GM23338 (cell line): ENCODE measurements at regions not wholly inside any gene's neighbourhood (a gene's known extent, or its start where the extent isn't known, plus 50 kb on each side); places are given as distances from the start of the nearest gene placed in this dataset.

ENCODE experiments used
- ATAC-seq: fragments of 200-7000 bp; cut with Tn5 transposase; 3 replicates; pipeline ENCODE4 v1.9.1; 2020
- DNase-seq: peaks from one replicate; pipeline ENCODE4 v3.0.0-alpha.2; 2015; ENCODE audit warnings: low spot score
- H2AFZ ChIP-seq: fragments of 200-600 bp; sonication (generic); 2 replicates; pipeline ENCODE4 v1.8.0; 2016; ENCODE audit warnings: antibody characterized with exemption, mild to moderate bottlenecking, moderate library complexity
- H3F3A ChIP-seq: fragments of 200-600 bp; sonication (generic); replicated peaks from 2 replicates; pipeline ENCODE4 v1.8.0; 2017; ENCODE audit warnings: antibody characterized with exemption, mixed run types, low read depth
- H3K27ac ChIP-seq: fragments of 200-600 bp; sonication (generic); 2 replicates; pipeline ENCODE4 v1.6.1; 2016; ENCODE audit warnings: low read depth
- H3K27me3 ChIP-seq: fragments of 200-600 bp; sonication (generic); 2 replicates; pipeline ENCODE4 v1.8.0; 2016; ENCODE audit warnings: mild to moderate bottlenecking, mixed run types, moderate library complexity; ENCODE audit not compliant: insufficient read depth
- H3K36me3 ChIP-seq: fragments of 200-600 bp; sonication (generic); 2 replicates; pipeline ENCODE4 v1.8.0; 2016; ENCODE audit warnings: mild to moderate bottlenecking; ENCODE audit not compliant: insufficient read depth
- H3K4me1 ChIP-seq: fragments of 200-600 bp; sonication (generic); 2 replicates; pipeline ENCODE4 v1.8.0; 2016; ENCODE audit warnings: mild to moderate bottlenecking, moderate library complexity; ENCODE audit not compliant: insufficient read depth
- H3K4me2 ChIP-seq: fragments of 200-600 bp; sonication (generic); 2 replicates; pipeline ENCODE4 v1.7.1; 2017; ENCODE audit warnings: mixed run types
- H3K4me3 ChIP-seq: fragments of 200-600 bp; sonication (generic); 2 replicates; pipeline ENCODE4 v1.6.1; 2016; ENCODE audit warnings: mixed run types
- H3K79me2 ChIP-seq: fragments of 200-600 bp; sonication (generic); replicated peaks from 2 replicates; pipeline ENCODE4 v1.8.0; 2017; ENCODE audit warnings: mild to moderate bottlenecking; ENCODE audit not compliant: insufficient read depth
- H3K9me2 ChIP-seq: fragments of 200-600 bp; sonication (generic); 2 replicates; pipeline ENCODE4 v1.8.0; 2017; ENCODE audit not compliant: insufficient read depth
- H4K20me1 ChIP-seq: fragments of 200-600 bp; sonication (generic); replicated peaks from 2 replicates; pipeline ENCODE4 v1.8.0; 2017; ENCODE audit warnings: mild to moderate bottlenecking; ENCODE audit not compliant: insufficient read depth
- H3K27ac Mint-ChIP-seq: 2 replicates; pipeline ENCODE4 v1.8.0; 2020; ENCODE audit warnings: inconsistent platforms, mild to moderate bottlenecking, moderate library complexity, mixed read lengths
- H3K27me3 Mint-ChIP-seq: 3 replicates; pipeline ENCODE4 v1.8.0; 2022; ENCODE audit warnings: low read depth, mild to moderate bottlenecking, moderate library complexity, mixed read lengths, inconsistent platforms; ENCODE audit not compliant: insufficient read depth, poor library complexity
- H3K36me3 Mint-ChIP-seq: 3 replicates; pipeline ENCODE4 v1.8.0; 2021; ENCODE audit warnings: low read depth, mild to moderate bottlenecking, inconsistent platforms, moderate library complexity, mixed read lengths
- H3K4me1 Mint-ChIP-seq: 3 replicates; pipeline ENCODE4 v1.8.0; 2020; ENCODE audit warnings: mild to moderate bottlenecking, inconsistent platforms, mixed read lengths
- H3K4me3 Mint-ChIP-seq: 3 replicates; pipeline ENCODE4 v1.8.0; 2021; ENCODE audit warnings: moderate library complexity, mild to moderate bottlenecking, inconsistent platforms, mixed read lengths
- H3K9me3 Mint-ChIP-seq: 3 replicates; pipeline ENCODE4 v1.8.0; 2020; ENCODE audit warnings: moderate library complexity, mild to moderate bottlenecking, inconsistent platforms, mixed read lengths
- CREB1 ChIP-seq: fragments of 250-450 bp; sonication (Bioruptor Pico); IDR thresholded peaks from 2 replicates; pipeline ENCODE4 v1.5.0; 2020; ENCODE audit warnings: low read depth, mild to moderate bottlenecking, moderate library complexity
- CTCF ChIP-seq, 2 experiments: fragments of 200-600 bp in 1 of 2; sonication (generic) in 1 of 2; conservative IDR thresholded peaks; 2 replicates each; pipeline versions ENCODE4 v1.5.1 to v1.6.1; 2016 to 2017; ENCODE audit warnings: antibody characterized with exemption in 2 of 2, low read depth in 2 of 2, mild to moderate bottlenecking in 2 of 2, moderate library complexity in 1 of 2
- ETS1 ChIP-seq: IDR thresholded peaks from 2 replicates; pipeline ENCODE4 v1.6.1; 2016; ENCODE audit warnings: antibody characterized with exemption
- EZH2 ChIP-seq: fragments of 200-600 bp; sonication (generic); IDR thresholded peaks from one replicate; pipeline ENCODE4 v1.8.0; 2017; ENCODE audit warnings: antibody characterized with exemption, mild to moderate bottlenecking, low read depth; ENCODE audit not compliant: unreplicated experiment
- EZH2phosphoT487 ChIP-seq: fragments of 200-600 bp; sonication (generic); IDR thresholded peaks from one replicate; pipeline ENCODE4 v1.8.1; 2018; ENCODE audit warnings: antibody characterized with exemption; ENCODE audit not compliant: unreplicated experiment
- JUNB ChIP-seq: IDR thresholded peaks from one replicate; pipeline ENCODE4 v1.6.1; 2016; ENCODE audit warnings: antibody characterized with exemption; ENCODE audit not compliant: unreplicated experiment
- NANOG ChIP-seq: IDR thresholded peaks from 2 replicates; pipeline ENCODE4 v1.6.1; 2016; ENCODE audit warnings: antibody characterized with exemption, borderline replicate concordance
- POLR2AphosphoS5 ChIP-seq: IDR thresholded peaks from 2 replicates; pipeline ENCODE4 v1.6.1; 2016; ENCODE audit warnings: antibody characterized with exemption, low read depth
- STAT1 ChIP-seq: IDR thresholded peaks from one replicate; pipeline ENCODE4 v1.6.1; 2016; ENCODE audit warnings: antibody characterized with exemption; ENCODE audit not compliant: unreplicated experiment
- ZNF114 ChIP-seq: fragments of 250-450 bp; sonication (Bioruptor Pico); IDR thresholded peaks from 2 replicates; pipeline ENCODE4 v1.5.0; 2020; ENCODE audit warnings: mild to moderate bottlenecking, moderate library complexity
- ZNF331 ChIP-seq: fragments of 250-450 bp; sonication (Bioruptor Pico); IDR thresholded peaks from 2 replicates; pipeline ENCODE4 v1.5.0; 2020; ENCODE audit warnings: low read depth, mild to moderate bottlenecking, moderate library complexity
- TF ChIP-seq, protein P1 (sequence below): fragments of 250-450 bp; sonication (Bioruptor Pico); IDR thresholded peaks from 2 replicates; pipeline ENCODE4 v1.5.0; 2020; ENCODE audit warnings: mild to moderate bottlenecking, moderate library complexity
- TF ChIP-seq, protein P2 (sequence below): IDR thresholded peaks from one replicate; pipeline ENCODE4 v1.6.1; 2018; ENCODE audit warnings: antibody characterized with exemption; ENCODE audit not compliant: unreplicated experiment

GRCh38 chr18:43442571-43442970 is 165.3 kb upstream of the SYT4 start:
- Histone ChIP-seq H3K4me3 (no peak overlapping the region), H3K4me2 (no peak overlapping the region), H3K79me2 (no peaks in the 10 kb centered on the region), H3K9me2 (peaks cover 5% of the 10 kb centered on the region; the same call in 1 of the 2 replicates), H3K27me3 (no peaks in the 10 kb centered on the region), H3K36me3 (peaks cover 19% of the 10 kb centered on the region), H3K4me1 (no peaks in the 10 kb centered on the region), H2AFZ (no peak overlapping the region), H3K27ac (no peak overlapping the region), H3F3A (no peaks in the 10 kb centered on the region), H4K20me1 (no peaks in the 10 kb centered on the region)
- peaks cover 34% of the 10 kb centered on the region for H3K9me3 Mint-ChIP-seq
- ATAC-seq (no peak), DNase-seq (no peak)
- H3K27me3 Mint-ChIP-seq, result no peaks in the 10 kb centered on the region
- H3K36me3 Mint-ChIP-seq, result peaks cover 25% of the 10 kb centered on the region
- no peak overlapping the region for H3K4me3 Mint-ChIP-seq
- H3K4me1 Mint-ChIP-seq, result no peaks in the 10 kb centered on the region
- TF ChIP-seq CREB1 (CRISPR knock-in tag) (no peak), EZH2phosphoT487 (no peak), ZNF114 (CRISPR knock-in tag) (no peak), NANOG (no peak), STAT1 (no peak), ETS1 (no peak), CTCF (conservative IDR thresholded peaks at IDR 0.05; ENCODE audit: low read depth in 2 of 2) (no peak), JUNB (no peak), ZNF331 (CRISPR knock-in tag) (no peak), POLR2AphosphoS5 (no peak), EZH2 (no peak)
- TF ChIP-seq, protein P1, sequence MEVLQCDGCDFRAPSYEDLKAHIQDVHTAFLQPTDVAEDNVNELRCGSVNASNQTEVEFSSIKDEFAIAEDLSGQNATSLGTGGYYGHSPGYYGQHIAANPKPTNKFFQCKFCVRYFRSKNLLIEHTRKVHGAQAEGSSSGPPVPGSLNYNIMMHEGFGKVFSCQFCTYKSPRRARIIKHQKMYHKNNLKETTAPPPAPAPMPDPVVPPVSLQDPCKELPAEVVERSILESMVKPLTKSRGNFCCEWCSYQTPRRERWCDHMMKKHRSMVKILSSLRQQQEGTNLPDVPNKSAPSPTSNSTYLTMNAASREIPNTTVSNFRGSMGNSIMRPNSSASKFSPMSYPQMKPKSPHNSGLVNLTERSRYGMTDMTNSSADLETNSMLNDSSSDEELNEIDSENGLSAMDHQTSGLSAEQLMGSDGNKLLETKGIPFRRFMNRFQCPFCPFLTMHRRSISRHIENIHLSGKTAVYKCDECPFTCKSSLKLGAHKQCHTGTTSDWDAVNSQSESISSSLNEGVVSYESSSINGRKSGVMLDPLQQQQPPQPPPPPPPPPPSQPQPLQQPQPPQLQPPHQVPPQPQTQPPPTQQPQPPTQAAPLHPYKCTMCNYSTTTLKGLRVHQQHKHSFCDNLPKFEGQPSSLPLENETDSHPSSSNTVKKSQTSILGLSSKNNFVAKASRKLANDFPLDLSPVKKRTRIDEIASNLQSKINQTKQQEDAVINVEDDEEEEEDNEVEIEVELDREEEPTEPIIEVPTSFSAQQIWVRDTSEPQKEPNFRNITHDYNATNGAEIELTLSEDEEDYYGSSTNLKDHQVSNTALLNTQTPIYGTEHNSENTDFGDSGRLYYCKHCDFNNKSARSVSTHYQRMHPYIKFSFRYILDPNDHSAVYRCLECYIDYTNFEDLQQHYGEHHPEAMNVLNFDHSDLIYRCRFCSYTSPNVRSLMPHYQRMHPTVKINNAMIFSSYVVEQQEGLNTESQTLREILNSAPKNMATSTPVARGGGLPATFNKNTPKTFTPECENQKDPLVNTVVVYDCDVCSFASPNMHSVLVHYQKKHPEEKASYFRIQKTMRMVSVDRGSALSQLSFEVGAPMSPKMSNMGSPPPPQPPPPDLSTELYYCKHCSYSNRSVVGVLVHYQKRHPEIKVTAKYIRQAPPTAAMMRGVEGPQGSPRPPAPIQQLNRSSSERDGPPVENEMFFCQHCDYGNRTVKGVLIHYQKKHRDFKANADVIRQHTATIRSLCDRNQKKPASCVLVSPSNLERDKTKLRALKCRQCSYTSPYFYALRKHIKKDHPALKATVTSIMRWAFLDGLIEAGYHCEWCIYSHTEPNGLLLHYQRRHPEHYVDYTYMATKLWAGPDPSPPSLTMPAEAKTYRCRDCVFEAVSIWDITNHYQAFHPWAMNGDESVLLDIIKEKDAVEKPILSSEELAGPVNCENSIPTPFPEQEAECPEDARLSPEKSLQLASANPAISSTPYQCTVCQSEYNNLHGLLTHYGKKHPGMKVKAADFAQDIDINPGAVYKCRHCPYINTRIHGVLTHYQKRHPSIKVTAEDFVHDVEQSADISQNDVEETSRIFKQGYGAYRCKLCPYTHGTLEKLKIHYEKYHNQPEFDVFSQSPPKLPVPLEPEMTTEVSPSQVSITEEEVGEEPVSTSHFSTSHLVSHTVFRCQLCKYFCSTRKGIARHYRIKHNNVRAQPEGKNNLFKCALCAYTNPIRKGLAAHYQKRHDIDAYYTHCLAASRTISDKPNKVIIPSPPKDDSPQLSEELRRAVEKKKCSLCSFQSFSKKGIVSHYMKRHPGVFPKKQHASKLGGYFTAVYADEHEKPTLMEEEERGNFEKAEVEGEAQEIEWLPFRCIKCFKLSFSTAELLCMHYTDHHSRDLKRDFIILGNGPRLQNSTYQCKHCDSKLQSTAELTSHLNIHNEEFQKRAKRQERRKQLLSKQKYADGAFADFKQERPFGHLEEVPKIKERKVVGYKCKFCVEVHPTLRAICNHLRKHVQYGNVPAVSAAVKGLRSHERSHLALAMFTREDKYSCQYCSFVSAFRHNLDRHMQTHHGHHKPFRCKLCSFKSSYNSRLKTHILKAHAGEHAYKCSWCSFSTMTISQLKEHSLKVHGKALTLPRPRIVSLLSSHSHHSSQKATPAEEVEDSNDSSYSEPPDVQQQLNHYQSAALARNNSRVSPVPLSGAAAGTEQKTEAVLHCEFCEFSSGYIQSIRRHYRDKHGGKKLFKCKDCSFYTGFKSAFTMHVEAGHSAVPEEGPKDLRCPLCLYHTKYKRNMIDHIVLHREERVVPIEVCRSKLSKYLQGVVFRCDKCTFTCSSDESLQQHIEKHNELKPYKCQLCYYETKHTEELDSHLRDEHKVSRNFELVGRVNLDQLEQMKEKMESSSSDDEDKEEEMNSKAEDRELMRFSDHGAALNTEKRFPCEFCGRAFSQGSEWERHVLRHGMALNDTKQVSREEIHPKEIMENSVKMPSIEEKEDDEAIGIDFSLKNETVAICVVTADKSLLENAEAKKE, result no peak
- TF ChIP-seq, protein P2, sequence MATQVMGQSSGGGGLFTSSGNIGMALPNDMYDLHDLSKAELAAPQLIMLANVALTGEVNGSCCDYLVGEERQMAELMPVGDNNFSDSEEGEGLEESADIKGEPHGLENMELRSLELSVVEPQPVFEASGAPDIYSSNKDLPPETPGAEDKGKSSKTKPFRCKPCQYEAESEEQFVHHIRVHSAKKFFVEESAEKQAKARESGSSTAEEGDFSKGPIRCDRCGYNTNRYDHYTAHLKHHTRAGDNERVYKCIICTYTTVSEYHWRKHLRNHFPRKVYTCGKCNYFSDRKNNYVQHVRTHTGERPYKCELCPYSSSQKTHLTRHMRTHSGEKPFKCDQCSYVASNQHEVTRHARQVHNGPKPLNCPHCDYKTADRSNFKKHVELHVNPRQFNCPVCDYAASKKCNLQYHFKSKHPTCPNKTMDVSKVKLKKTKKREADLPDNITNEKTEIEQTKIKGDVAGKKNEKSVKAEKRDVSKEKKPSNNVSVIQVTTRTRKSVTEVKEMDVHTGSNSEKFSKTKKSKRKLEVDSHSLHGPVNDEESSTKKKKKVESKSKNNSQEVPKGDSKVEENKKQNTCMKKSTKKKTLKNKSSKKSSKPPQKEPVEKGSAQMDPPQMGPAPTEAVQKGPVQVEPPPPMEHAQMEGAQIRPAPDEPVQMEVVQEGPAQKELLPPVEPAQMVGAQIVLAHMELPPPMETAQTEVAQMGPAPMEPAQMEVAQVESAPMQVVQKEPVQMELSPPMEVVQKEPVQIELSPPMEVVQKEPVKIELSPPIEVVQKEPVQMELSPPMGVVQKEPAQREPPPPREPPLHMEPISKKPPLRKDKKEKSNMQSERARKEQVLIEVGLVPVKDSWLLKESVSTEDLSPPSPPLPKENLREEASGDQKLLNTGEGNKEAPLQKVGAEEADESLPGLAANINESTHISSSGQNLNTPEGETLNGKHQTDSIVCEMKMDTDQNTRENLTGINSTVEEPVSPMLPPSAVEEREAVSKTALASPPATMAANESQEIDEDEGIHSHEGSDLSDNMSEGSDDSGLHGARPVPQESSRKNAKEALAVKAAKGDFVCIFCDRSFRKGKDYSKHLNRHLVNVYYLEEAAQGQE, result no peak
- H3K27ac Mint-ChIP-seq, result no peak overlapping the region
